OCI-LY1 (cell line): ENCODE measurements at regions not wholly inside any gene's neighbourhood (a gene's known extent, or its start where the extent isn't known, plus 50 kb on each side); places are given as distances from the start of the nearest gene placed in this dataset.

ENCODE experiments used
- H2AFZ ChIP-seq: fragments of 200-600 bp; sonication (generic), shearing (Covaris generic); 2 replicates; pipeline ENCODE4 v1.6.0; 2014; ENCODE audit warnings: antibody characterized with exemption, mild to moderate bottlenecking, low read length
- H3F3A ChIP-seq: fragments of 200-600 bp; sonication (generic), shearing (Covaris generic); 2 replicates; pipeline ENCODE4 v1.6.0; 2014; ENCODE audit warnings: mild to moderate bottlenecking, antibody characterized with exemption, low read length, moderate library complexity; ENCODE audit not compliant: insufficient read depth
- H3K27ac ChIP-seq: fragments of 200-600 bp; sonication (generic); 2 replicates; pipeline ENCODE4 v1.5.1; 2014; ENCODE audit warnings: low read length, mixed run types, mild to moderate bottlenecking, low read depth; ENCODE audit not compliant: poor library complexity, severe bottlenecking
- H3K27me3 ChIP-seq: fragments of 200-600 bp; sonication (generic); 2 replicates; pipeline ENCODE4 v1.6.0; 2014; ENCODE audit warnings: antibody characterized with exemption, mild to moderate bottlenecking, low read length, moderate library complexity; ENCODE audit not compliant: insufficient read depth
- H3K36me3 ChIP-seq: fragments of 200-600 bp; sonication (generic); 2 replicates; pipeline ENCODE4 v1.6.1; 2014; ENCODE audit warnings: mild to moderate bottlenecking, antibody characterized with exemption, low read length, moderate library complexity, mixed read lengths; ENCODE audit not compliant: insufficient read depth
- H3K4me1 ChIP-seq: fragments of 200-600 bp; sonication (generic); 2 replicates; pipeline ENCODE4 v1.5.1; 2014; ENCODE audit warnings: mild to moderate bottlenecking, low read length, moderate library complexity; ENCODE audit not compliant: insufficient read depth, severe bottlenecking
- H3K4me2 ChIP-seq: fragments of 200-600 bp; sonication (generic), shearing (Covaris generic); 2 replicates; pipeline ENCODE4 v1.6.1; 2014; ENCODE audit warnings: low read length
- H3K4me3 ChIP-seq: fragments of 200-600 bp; sonication (generic); 2 replicates; pipeline ENCODE4 v1.5.1; 2014; ENCODE audit warnings: low read length, low read depth, mild to moderate bottlenecking, mixed read lengths; ENCODE audit not compliant: poor library complexity, severe bottlenecking
- H3K79me2 ChIP-seq: fragments of 200-600 bp; shearing (Covaris generic); 2 replicates; pipeline ENCODE4 v1.6.1; 2016; ENCODE audit warnings: mixed run types, low read length, mixed read lengths; ENCODE audit not compliant: insufficient read depth
- H3K9ac ChIP-seq: fragments of 200-600 bp; sonication (generic), shearing (Covaris generic); 2 replicates; pipeline ENCODE4 v1.6.1; 2014; ENCODE audit warnings: mild to moderate bottlenecking, low read length, mixed read lengths
- H3K9me2 ChIP-seq: fragments of 200-600 bp; sonication (generic), shearing (Covaris generic); 2 replicates; pipeline ENCODE4 v1.6.1; 2014; ENCODE audit warnings: low read depth, mild to moderate bottlenecking, low read length, mixed read lengths
- H3K9me3 ChIP-seq: fragments of 200-600 bp; shearing (Covaris generic); 2 replicates; pipeline ENCODE4 v1.6.1; 2014; ENCODE audit warnings: low read length, mixed read lengths
- H4K20me1 ChIP-seq: fragments of 200-600 bp; sonication (generic), shearing (Covaris generic); 2 replicates; pipeline ENCODE4 v1.6.0; 2016; ENCODE audit warnings: mild to moderate bottlenecking, low read length; ENCODE audit not compliant: insufficient read depth
- EZH2 ChIP-seq: fragments of 200-600 bp; sonication (generic), shearing (Covaris generic); IDR thresholded peaks from 2 replicates; pipeline ENCODE4 v1.8.0; 2017; ENCODE audit warnings: borderline replicate concordance, mixed run types, mild to moderate bottlenecking, antibody characterized with exemption, low read length, moderate library complexity, mixed read lengths
- TF ChIP-seq, protein P1 (sequence below): fragments of 200-600 bp; sonication (generic), shearing (Covaris generic); IDR thresholded peaks from 2 replicates; pipeline ENCODE4 v1.5.1; 2017; ENCODE audit warnings: mild to moderate bottlenecking, antibody characterized with exemption, low read length, moderate library complexity, mixed read lengths

GRCh38 chr2:12982149-12982584 is 265.4 kb downstream of the TRIB2 start:
- no peak overlapping the region for H3K9ac ChIP-seq
- no peak overlapping the region for H3K27ac ChIP-seq
- no peaks in the 10 kb centered on the region for H3K36me3 ChIP-seq
- no peaks in the 10 kb centered on the region for H4K20me1 ChIP-seq
- no peaks in the 10 kb centered on the region for H3K4me1 ChIP-seq
- no peak for TF ChIP-seq EZH2
- no peak overlapping the region for H3K4me2 ChIP-seq
- no peaks in the 10 kb centered on the region for H3K27me3 ChIP-seq
- H3K79me2 ChIP-seq = no peaks in the 10 kb centered on the region
- no peak overlapping the region for H3K4me3 ChIP-seq
- no peaks in the 10 kb centered on the region for H3K9me2 ChIP-seq
- H3K9me3 ChIP-seq = no peaks in the 10 kb centered on the region
- H2AFZ ChIP-seq = no peak overlapping the region
- no peaks in the 10 kb centered on the region for H3F3A ChIP-seq

DNA sequence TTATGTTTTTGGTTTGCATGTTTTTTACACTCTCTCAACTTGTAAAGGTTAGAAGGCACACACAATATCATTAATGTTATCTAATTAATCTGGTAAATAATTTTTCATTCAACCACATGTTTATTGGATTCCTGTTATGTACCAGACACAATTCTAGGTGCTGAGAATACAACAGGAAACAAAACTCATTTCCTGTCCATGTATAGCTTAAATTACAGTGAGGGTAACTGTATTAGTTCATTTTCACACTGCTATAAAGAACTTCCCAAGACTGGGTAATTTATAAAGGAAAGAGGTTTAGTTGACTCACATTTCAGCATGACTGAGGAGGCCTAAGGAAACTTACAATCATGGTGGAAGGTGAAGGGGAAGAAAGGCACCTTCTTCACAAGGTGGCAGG is 270.5 kb downstream of the TRIB2 start:
- Histone ChIP-seq H3F3A (no peaks in the 10 kb centered on the region), H4K20me1 (no peaks in the 10 kb centered on the region), H3K79me2 (no peaks in the 10 kb centered on the region), H3K9ac (no peak overlapping the region), H3K9me3 (no peaks in the 10 kb centered on the region), H2AFZ (no peak overlapping the region), H3K9me2 (no peaks in the 10 kb centered on the region), H3K36me3 (no peaks in the 10 kb centered on the region), H3K27me3 (no peaks in the 10 kb centered on the region), H3K4me2 (no peak overlapping the region), H3K4me3 (no peak overlapping the region), H3K27ac (no peak overlapping the region), H3K4me1 (no peaks in the 10 kb centered on the region)
- no peak for TF ChIP-seq EZH2
- TF ChIP-seq, protein P1, sequence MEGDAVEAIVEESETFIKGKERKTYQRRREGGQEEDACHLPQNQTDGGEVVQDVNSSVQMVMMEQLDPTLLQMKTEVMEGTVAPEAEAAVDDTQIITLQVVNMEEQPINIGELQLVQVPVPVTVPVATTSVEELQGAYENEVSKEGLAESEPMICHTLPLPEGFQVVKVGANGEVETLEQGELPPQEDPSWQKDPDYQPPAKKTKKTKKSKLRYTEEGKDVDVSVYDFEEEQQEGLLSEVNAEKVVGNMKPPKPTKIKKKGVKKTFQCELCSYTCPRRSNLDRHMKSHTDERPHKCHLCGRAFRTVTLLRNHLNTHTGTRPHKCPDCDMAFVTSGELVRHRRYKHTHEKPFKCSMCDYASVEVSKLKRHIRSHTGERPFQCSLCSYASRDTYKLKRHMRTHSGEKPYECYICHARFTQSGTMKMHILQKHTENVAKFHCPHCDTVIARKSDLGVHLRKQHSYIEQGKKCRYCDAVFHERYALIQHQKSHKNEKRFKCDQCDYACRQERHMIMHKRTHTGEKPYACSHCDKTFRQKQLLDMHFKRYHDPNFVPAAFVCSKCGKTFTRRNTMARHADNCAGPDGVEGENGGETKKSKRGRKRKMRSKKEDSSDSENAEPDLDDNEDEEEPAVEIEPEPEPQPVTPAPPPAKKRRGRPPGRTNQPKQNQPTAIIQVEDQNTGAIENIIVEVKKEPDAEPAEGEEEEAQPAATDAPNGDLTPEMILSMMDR = no peak

DNA sequence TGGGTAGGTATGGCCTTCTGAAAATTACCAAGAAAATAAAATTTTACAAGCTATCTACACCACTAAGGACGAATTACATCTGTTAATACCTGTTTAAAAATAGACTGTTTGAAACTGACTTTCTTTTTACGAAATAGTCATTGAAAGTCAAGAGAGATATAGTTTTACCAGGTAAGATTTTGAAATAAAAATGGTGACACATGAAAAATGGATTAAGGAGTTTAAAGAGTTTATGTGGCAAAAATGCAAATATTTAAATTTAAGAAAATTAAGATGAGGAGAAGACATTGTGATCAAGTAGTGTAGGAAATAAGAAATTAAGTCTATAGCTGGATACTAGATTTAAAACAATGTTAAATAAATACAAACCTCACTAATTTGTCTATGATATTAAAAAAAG is 271.5 kb downstream of the TRIB2 start:
- TF ChIP-seq, protein P1 = no peak
- TF ChIP-seq EZH2 = no peak
- H3K4me2 ChIP-seq = no peak overlapping the region
- no peak overlapping the region for H3K9ac ChIP-seq
- H3K4me3 ChIP-seq = no peak overlapping the region
- no peaks in the 10 kb centered on the region for H3K4me1 ChIP-seq
- no peaks in the 10 kb centered on the region for H3K9me3 ChIP-seq
- H3K27me3 ChIP-seq = no peaks in the 10 kb centered on the region
- no peaks in the 10 kb centered on the region for H3K79me2 ChIP-seq
- no peaks in the 10 kb centered on the region for H3F3A ChIP-seq
- H3K27ac ChIP-seq = no peak overlapping the region
- no peaks in the 10 kb centered on the region for H3K36me3 ChIP-seq
- no peak overlapping the region for H2AFZ ChIP-seq
- no peaks in the 10 kb centered on the region for H3K9me2 ChIP-seq
- no peaks in the 10 kb centered on the region for H4K20me1 ChIP-seq

- Histone ChIP-seq H2AFZ (no peak overlapping the region), H3K9me3 (no peaks in the 10 kb centered on the region), H3K4me1 (no peaks in the 10 kb centered on the region), H4K20me1 (no peaks in the 10 kb centered on the region), H3K9me2 (no peaks in the 10 kb centered on the region), H3K4me3 (no peak overlapping the region), H3K36me3 (no peaks in the 10 kb centered on the region), H3F3A (no peaks in the 10 kb centered on the region), H3K79me2 (no peaks in the 10 kb centered on the region), H3K27ac (no peak overlapping the region), H3K9ac (no peak overlapping the region), H3K27me3 (no peaks in the 10 kb centered on the region), H3K4me2 (no peak overlapping the region)
- TF ChIP-seq EZH2 = no peak
- TF ChIP-seq, protein P1 = peak; percentile 40
Measured at GRCh38 chr2:12990523-12990922, 273.8 kb downstream of the TRIB2 start.
